Ovary (tissue), 3 donors: ENCODE measurements at regions not wholly inside any gene's neighbourhood (a gene's known extent, or its start where the extent isn't known, plus 50 kb on each side); places are given as distances from the start of the nearest gene placed in this dataset.

Experiments used
- CTCF ChIP-seq, 3 donors: fragments of 450-650 bp in 2 of 3; fragments of 200-600 bp in 1 of 3; IDR thresholded peaks; one replicate each; pipeline versions ENCODE4 v1.5.1 to v1.8.0; 2016 to 2022; ENCODE audit warnings: antibody characterized with exemption in 3 of 3, mild to moderate bottlenecking in 1 of 3
- POLR2A ChIP-seq: fragments of 450-650 bp; IDR thresholded peaks from one replicate; pipeline ENCODE4 v1.6.1; 2017; ENCODE audit warnings: antibody characterized with exemption, mild to moderate bottlenecking, moderate library complexity
- donor health status: DM: no; HTN: no; CAD: no.

GRCh38 chr13:68007576-68007975, 777.4 kb upstream of the PCDH9 start:
- TF ChIP-seq CTCF (IDR thresholded peaks at IDR 0.05) (no peak), POLR2A (no peak)
